ENCODE measurements at regions not wholly inside any gene's neighbourhood (a gene's known extent, or its start where the extent isn't known, plus 50 kb on each side); places are given as distances from the start of the nearest gene placed in this dataset.

GRCh38 chr11:83374311-83374710, 88.1 kb upstream of the CCDC90B start:
- DNase-seq (ENCODE audit: low read depth): no peak
- no peak for TF ChIP-seq CTCF (IDR thresholded peaks at IDR 0.05; ENCODE audit: insufficient read depth, low read depth, low read length)
- no peaks in the 10 kb centered on the region for H3K36me3 ChIP-seq (ENCODE audit: control insufficient read depth, insufficient read depth, low read length)
- ChIA-PET POLR2A (no interaction called here), CTCF (no interaction called here)
- H3K27me3 ChIP-seq (ENCODE audit: control insufficient read depth, insufficient read depth, low read length): no peaks in the 10 kb centered on the region
- H3K4me3 ChIP-seq (ENCODE audit: low read depth, low read length): no peak overlapping the region

DNA sequence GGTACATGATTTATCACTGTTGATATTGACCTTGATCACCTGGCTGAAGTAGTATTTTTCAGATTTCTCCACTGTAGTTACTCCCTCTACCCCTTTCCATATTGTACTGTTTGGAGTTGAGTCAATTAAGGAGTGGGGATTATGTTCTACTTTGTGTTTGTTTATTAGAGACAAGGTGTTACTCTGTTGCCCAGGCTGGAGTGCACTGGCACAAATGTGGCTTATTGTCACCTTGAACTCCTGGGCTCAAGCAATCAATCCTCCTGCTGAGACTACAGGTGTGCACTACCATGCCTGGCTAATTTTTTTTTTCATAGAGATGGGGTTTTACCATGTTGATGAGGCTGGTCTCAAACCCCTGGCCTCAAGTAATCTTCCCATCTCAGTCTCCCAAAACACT, 85.3 kb upstream of the CCDC90B start:
- no peak overlapping the region for H3K4me3 ChIP-seq (ENCODE audit: low read depth, low read length)
- H3K36me3 ChIP-seq (ENCODE audit: control insufficient read depth, insufficient read depth, low read length): no peaks in the 10 kb centered on the region
- no peaks in the 10 kb centered on the region for H3K27me3 ChIP-seq (ENCODE audit: control insufficient read depth, insufficient read depth, low read length)
- ChIA-PET CTCF (no interaction called here), POLR2A (no interaction called here)
- no peak for DNase-seq (ENCODE audit: low read depth)
- TF ChIP-seq CTCF (IDR thresholded peaks at IDR 0.05; ENCODE audit: insufficient read depth, low read depth, low read length): no peak

- no peak for TF ChIP-seq CTCF (IDR thresholded peaks at IDR 0.05; ENCODE audit: insufficient read depth, low read depth, low read length)
- CTCF ChIA-PET: no interaction called here
- no peak for DNase-seq (ENCODE audit: low read depth)
- Histone ChIP-seq H3K4me3 (ENCODE audit: low read depth, low read length) (no peak overlapping the region), H3K27me3 (ENCODE audit: control insufficient read depth, insufficient read depth, low read length) (no peaks in the 10 kb centered on the region), H3K36me3 (ENCODE audit: control insufficient read depth, insufficient read depth, low read length) (no peaks in the 10 kb centered on the region)
- POLR2A ChIA-PET: no interaction called here
These were observed 81.6 kb upstream of the CCDC90B start for GRCh38 chr11:83367745-83368144.

DNA sequence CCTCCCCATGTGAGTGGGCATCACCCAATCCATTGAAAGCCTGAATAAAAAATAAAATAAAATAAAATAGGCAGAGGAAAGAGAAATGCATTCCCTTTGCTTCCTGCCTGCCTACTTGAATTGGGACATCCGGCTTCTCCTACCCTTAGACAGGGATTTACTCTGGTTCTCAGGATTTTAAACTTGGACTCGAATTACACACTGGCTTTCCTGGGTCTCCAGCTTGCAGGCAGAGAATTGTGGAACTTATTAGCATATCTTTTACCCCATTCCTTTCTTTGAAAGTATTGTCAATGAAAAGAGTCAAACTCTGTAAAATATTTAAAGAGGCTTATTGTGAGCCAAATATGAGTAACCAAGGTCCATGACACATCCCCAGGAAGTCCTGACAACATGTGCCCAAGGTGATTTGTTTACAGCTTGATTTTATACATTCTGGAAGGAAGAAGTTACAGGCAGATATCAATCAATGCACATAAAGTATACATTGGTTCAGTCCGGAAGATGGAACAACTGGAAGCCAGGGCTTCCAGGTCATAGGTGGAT, 78.4 kb upstream of the CCDC90B start:
- no peak for TF ChIP-seq CTCF (IDR thresholded peaks at IDR 0.05; ENCODE audit: insufficient read depth, low read depth, low read length)
- ChIA-PET CTCF (interaction anchor here (1.8 kb wide), 1 partner anchor 12 kb away, joined by 5 read pairs; no protein-coding TSS in a partner anchor), POLR2A (no interaction called here)
- Histone ChIP-seq H3K4me3 (ENCODE audit: low read depth, low read length) (no peak overlapping the region), H3K36me3 (ENCODE audit: control insufficient read depth, insufficient read depth, low read length) (no peaks in the 10 kb centered on the region), H3K27me3 (ENCODE audit: control insufficient read depth, insufficient read depth, low read length) (no peaks in the 10 kb centered on the region)
- DNase-seq (ENCODE audit: low read depth): no peak

DNA sequence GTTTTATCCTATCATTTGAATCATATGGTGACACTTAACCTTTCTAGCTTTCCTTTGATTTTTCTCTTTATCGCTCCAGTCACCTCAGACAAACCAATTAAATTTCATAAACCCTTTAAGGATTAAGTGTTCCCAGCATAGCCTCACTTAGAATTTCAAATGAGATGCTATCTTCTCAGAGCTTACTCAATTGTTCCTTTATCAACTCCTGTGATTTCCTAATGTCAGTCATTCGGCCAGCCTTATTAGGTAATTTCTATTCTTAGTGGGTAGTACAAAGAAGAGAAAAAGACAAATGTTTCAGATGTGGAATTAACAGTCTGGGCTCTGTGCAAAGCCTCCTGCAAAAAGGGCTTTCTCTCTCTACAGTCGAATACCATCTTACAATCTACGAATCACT, 77.1 kb upstream of the CCDC90B start:
- TF ChIP-seq CTCF (IDR thresholded peaks at IDR 0.05; ENCODE audit: insufficient read depth, low read depth, low read length): no peak
- H3K27me3 ChIP-seq (ENCODE audit: control insufficient read depth, insufficient read depth, low read length): no peaks in the 10 kb centered on the region
- DNase-seq (ENCODE audit: low read depth): no peak
- ChIA-PET POLR2A (no interaction called here), CTCF (no interaction called here)
- H3K4me3 ChIP-seq (ENCODE audit: low read depth, low read length): no peak overlapping the region
- no peaks in the 10 kb centered on the region for H3K36me3 ChIP-seq (ENCODE audit: control insufficient read depth, insufficient read depth, low read length)

Data from BJ (cell line).